Central memory CD8-positive, alpha-beta T cell (primary cell): ENCODE measurements at regions not wholly inside any gene's neighbourhood (a gene's known extent, or its start where the extent isn't known, plus 50 kb on each side); places are given as distances from the start of the nearest gene placed in this dataset.
"Not testable (repeated sequence)": the region's sequence is repeated elsewhere in the genome, so short reads cannot be mapped to it uniquely, and the experiment has no call there.

Source experiments
- ATAC-seq: fragments of 150-1000 bp; cut with Tn5 transposase; replicated peaks from 2 replicates; pipeline ENCODE4 v1.10.0; 2022; ENCODE audit warnings: mild to moderate bottlenecking, moderate FRiP score, moderate number of reproducible peaks; ENCODE audit not compliant: poor library complexity, severe bottlenecking; ENCODE audit errors: extremely low read depth
- DNase-seq, 2 donors: peaks; one replicate each; pipeline ENCODE4 v3.0.0; 2021; ENCODE audit warnings: low spot score in 2 of 2
- H3K27ac Mint-ChIP-seq: one replicate; pipeline ENCODE4 v1.8.0; 2022; ENCODE audit warnings: low read depth, mild to moderate bottlenecking, moderate library complexity, mixed read lengths
- H3K27me3 Mint-ChIP-seq: one replicate; pipeline ENCODE4 v1.8.0; 2022; ENCODE audit warnings: mixed read lengths
- H3K36me3 Mint-ChIP-seq: one replicate; pipeline ENCODE4 v1.8.0; 2022; ENCODE audit warnings: mild to moderate bottlenecking, moderate library complexity, mixed read lengths; ENCODE audit not compliant: insufficient read depth
- H3K4me1 Mint-ChIP-seq: one replicate; pipeline ENCODE4 v1.8.0; 2022; ENCODE audit warnings: mixed read lengths
- H3K4me3 Mint-ChIP-seq: one replicate; pipeline ENCODE4 v1.8.0; 2022; ENCODE audit warnings: mild to moderate bottlenecking, moderate library complexity, mixed read lengths
- H3K9me3 Mint-ChIP-seq: one replicate; pipeline ENCODE4 v1.8.0; 2022; ENCODE audit warnings: mixed read lengths

DNA sequence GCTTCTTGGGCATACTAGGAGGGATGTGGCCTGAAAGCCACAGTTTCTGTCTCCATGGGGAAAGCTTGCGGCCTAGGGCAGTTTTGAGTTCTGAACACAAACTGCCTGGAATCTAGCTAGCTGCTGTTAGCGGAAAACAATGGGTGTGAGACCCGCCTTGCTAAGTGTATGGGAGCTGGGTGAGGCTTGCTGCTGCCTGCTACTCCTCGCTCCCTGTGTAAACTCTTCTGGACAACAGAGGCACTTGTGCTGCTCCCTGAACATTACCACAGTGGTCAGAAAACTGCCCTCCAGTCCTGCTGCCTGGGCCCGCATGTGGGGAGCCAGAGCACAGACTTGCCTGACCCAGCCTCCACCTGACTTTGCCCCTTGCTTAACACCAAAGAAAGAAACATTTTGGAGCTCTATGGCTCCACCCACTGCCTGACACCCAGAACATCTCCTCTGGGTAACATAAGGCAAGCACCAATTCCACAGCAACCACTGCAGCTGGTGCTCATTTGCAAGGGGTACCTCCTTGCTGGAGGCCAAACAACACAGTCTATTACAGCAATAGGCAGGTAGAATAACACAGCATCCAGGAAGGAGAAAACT, 766.3 kb upstream of the RAG2 start:
- Mint-ChIP-seq H3K4me1 (no peaks in the 10 kb centered on the region), H3K9me3 (peaks cover 3% of the 10 kb centered on the region), H3K36me3 (no peaks in the 10 kb centered on the region), H3K4me3 (no peak overlapping the region), H3K27ac (no peak overlapping the region), H3K27me3 (no peaks in the 10 kb centered on the region)
- ATAC-seq = no peak
- no peak for DNase-seq

DNA sequence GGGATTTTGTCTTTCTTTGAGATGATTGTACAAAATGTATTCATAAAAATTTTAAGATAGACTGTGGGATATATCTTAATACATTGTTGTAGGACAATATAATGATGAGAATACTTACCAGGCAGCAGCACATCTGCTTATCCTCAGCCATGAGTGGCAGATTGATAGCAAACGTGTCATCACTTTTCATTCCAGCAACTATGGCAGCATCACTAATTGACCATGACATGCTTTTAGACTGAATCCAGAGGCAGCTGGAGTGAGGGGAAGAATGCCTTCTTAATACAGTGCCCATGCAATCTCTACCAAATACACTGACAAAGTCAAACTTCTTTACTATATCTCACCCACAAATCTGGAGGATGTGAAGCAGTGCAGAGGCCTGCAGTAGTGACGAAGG, 755.2 kb upstream of the RAG2 start:
- H3K36me3 Mint-ChIP-seq = no peaks in the 10 kb centered on the region
- peaks cover 15% of the 10 kb centered on the region for H3K9me3 Mint-ChIP-seq
- DNase-seq (no peak), ATAC-seq (no peak)
- no peak overlapping the region for H3K27ac Mint-ChIP-seq
- no peaks in the 10 kb centered on the region for H3K4me1 Mint-ChIP-seq
- no peak overlapping the region for H3K4me3 Mint-ChIP-seq
- no peaks in the 10 kb centered on the region for H3K27me3 Mint-ChIP-seq

DNA sequence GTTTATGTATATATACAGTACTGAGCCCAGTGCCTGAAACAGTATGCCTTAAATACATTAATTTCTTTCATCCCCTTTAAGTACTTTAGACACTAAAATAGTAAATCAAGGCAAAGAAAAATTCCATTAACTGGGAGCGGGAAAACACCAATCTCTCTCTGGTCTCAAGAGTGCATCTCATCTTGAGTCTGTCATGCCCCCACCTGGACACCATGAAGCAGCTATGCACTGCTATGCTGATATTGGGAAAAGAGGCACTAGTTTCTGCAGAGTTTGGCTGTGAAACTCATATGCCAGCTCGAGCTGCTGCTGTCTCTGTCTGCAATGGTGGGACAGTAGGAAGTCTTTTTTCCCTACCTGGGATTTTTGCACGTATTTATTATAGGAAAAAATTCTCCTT, 754.4 kb upstream of the RAG2 start:
- no peaks in the 10 kb centered on the region for H3K27me3 Mint-ChIP-seq
- no peaks in the 10 kb centered on the region for H3K36me3 Mint-ChIP-seq
- no peak overlapping the region for H3K4me3 Mint-ChIP-seq
- H3K27ac Mint-ChIP-seq = no peak overlapping the region
- H3K9me3 Mint-ChIP-seq = peaks cover 10% of the 10 kb centered on the region
- DNase-seq = no peak
- H3K4me1 Mint-ChIP-seq = no peaks in the 10 kb centered on the region
- ATAC-seq = no peak

DNA sequence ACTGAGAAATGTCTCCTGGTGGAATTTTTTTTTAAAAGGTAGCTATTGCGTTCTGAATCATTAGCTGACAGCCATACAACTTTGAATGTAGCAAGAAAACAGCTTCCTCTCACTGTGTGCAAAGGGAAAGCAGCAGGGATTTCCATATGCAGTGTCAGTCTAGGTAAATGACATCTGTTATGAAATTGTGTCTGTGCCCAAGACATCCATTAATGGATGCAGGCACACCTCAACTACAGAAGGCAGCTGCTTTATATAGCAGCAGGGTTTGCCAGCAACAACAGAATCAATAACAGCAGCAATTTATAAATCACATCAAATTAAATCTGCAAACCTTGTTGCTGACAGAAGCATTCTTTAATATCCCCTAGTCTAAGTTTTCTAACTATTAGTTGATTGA, 745.3 kb upstream of the RAG2 start:
- Mint-ChIP-seq H3K27me3 (no peaks in the 10 kb centered on the region), H3K9me3 (peaks cover 10% of the 10 kb centered on the region), H3K27ac (no peak overlapping the region), H3K36me3 (no peaks in the 10 kb centered on the region), H3K4me3 (no peak overlapping the region), H3K4me1 (no peaks in the 10 kb centered on the region)
- ATAC-seq (no peak), DNase-seq (no peak)

DNA sequence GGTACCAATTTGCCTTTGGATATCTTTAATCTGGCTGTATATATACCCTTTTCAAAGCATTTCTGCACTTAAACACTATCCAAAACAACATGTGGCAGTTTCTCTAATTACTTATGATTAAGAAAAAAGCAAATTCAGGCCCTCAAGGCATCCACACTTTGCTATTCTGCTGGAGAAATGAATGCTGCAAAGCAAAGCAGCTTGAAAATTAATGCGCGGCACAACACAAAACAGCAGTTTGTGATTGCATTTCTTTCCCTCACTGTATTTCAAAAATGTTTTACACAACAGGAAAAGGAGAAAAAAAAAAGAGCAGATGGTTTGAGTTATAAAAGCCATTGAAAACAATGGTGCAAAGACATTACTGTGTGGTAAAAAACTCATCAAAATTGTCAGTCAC, 738.4 kb upstream of the RAG2 start:
- H3K4me3 Mint-ChIP-seq = no peak overlapping the region
- no peak for ATAC-seq
- H3K27ac Mint-ChIP-seq = no peak overlapping the region
- peaks cover 6% of the 10 kb centered on the region for H3K9me3 Mint-ChIP-seq
- H3K4me1 Mint-ChIP-seq = no peaks in the 10 kb centered on the region
- no peaks in the 10 kb centered on the region for H3K27me3 Mint-ChIP-seq
- DNase-seq = no peak
- no peaks in the 10 kb centered on the region for H3K36me3 Mint-ChIP-seq

DNA sequence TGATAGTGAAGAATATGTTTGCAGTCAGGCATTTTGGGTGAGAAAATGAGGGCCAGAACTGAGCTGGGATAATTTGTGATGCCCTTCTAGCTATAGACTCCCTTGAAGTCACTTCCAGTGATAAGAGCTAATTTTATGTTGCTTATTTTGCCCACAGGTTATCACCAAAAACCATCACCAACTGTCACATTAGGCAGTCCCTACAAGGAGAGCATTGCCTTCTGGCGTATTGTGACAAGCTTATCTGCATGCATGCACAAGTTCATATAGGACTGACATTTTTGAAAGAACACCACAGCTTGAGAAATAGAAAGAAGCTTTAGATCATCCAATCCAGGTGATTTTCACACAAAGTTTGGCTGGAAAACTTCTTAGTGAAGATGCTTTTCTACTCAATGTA, 735.3 kb upstream of the RAG2 start:
- ATAC-seq (no peak), DNase-seq (no peak)
- Mint-ChIP-seq H3K4me3 (no peak overlapping the region), H3K27ac (no peak overlapping the region), H3K27me3 (no peaks in the 10 kb centered on the region), H3K36me3 (no peaks in the 10 kb centered on the region), H3K9me3 (peaks cover 12% of the 10 kb centered on the region), H3K4me1 (no peaks in the 10 kb centered on the region)

DNA sequence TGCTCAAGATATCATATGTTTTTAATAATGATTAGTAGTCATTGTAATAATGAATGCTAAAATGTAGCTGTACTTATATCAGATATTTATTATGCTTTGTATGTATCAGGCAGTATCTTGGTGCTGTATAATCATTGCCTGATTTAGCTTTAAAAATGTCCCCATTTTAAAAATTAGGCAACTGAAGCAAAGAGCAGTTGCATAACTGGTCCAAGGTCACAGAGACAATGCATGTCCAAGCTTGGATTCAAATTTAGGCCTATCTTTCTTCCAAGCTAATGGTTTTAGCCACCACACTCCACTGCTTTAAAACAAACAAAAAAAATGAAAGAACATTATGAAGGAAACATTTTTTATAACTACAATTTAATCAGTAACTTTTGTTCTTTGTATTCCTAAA, 725.8 kb upstream of the RAG2 start:
- Mint-ChIP-seq H3K36me3 (peaks cover 3% of the 10 kb centered on the region), H3K4me3 (no peak overlapping the region), H3K27me3 (no peaks in the 10 kb centered on the region)

DNA sequence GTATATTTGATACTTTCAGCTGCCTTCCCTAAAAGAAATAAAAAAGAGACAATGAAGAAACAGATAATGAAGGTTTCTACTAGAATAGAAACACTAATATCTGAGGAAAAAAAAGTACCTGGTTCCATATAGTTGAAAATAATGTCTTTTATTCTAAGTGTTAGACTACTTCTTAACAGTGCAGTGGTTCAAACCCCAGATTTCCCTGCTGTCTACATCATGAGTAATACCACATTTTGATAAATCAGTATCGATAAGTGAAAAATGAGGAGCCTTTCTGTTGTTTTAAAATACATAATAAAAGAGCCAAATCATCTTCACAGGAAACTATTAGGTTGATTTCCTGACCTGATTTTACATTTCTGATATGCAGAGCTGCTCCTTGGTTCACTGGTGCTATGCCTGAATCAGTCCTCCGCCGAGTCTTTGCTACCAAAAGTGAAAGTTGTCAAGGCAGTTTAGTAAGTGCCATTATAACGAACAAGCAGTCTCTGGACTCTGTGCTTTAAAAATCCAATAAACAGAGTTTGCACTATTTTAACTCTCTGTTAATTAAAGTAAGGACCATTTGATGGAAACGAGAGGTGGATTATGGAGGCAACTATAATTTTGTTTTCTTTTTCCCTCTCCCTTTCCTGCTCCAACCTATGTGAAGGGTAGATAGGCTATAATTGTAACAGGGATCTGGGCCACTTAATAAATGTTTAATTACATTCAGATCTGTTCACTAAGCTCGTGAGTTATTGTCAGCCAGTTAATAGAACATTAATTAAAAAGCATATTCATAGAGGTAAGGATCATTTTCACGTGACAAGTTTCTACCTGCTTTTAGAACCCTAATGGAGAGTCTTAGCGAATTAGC, 724.5 kb upstream of the RAG2 start:
- H3K9me3 Mint-ChIP-seq = peaks cover 25% of the 10 kb centered on the region
- ATAC-seq = no peak
- peaks cover 3% of the 10 kb centered on the region for H3K36me3 Mint-ChIP-seq
- no peak overlapping the region for H3K27ac Mint-ChIP-seq
- no peak for DNase-seq
- no peak overlapping the region for H3K4me3 Mint-ChIP-seq
- H3K27me3 Mint-ChIP-seq = no peaks in the 10 kb centered on the region
- H3K4me1 Mint-ChIP-seq = no peaks in the 10 kb centered on the region

More for the DNA sequence above, 725.8 kb upstream of the RAG2 start:
- Mint-ChIP-seq H3K27ac (no peak overlapping the region), H3K4me1 (no peaks in the 10 kb centered on the region), H3K9me3 (peaks cover 28% of the 10 kb centered on the region)
- DNase-seq = no peak
- no peak for ATAC-seq

DNA sequence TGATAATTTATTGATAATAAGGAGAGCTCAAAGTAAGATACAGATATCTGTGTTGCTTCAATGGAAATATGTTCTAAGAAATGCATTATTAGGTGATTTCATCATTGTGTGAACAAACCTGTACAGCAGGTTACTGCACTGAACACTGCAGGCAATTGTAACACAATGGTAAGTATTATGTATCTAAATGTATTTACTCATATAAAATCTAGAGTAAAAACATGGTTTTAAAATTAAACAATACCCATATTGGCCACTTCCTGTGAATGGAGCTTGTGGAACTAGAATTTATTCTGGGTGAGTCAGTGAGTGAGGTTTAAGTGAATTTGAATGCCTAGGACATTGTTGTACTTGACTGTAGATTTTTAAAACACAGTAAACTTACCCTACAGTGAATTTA, 722.9 kb upstream of the RAG2 start:
- Mint-ChIP-seq H3K27ac (no peak overlapping the region), H3K4me1 (no peaks in the 10 kb centered on the region), H3K4me3 (no peak overlapping the region), H3K36me3 (peaks cover 3% of the 10 kb centered on the region), H3K27me3 (no peaks in the 10 kb centered on the region), H3K9me3 (peaks cover 16% of the 10 kb centered on the region)
- DNase-seq = no peak
- no peak for ATAC-seq

DNA sequence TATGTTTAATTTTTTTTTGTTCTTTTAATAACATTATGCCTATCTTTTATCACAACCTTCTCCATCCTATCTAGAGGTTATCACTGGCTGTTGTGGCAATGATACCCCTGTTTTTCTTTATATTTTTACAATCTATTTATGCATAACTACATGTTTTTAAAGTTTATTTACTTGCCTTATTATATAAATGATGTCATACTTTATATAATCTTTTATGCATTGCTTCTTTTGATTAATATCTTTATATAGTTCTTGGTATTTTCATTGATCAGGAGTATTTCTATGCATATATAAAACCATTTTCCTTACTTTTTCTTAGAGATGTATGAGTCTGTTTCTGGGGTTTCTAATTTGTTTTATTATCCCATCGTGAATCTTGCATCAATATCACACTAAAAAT, 719.8 kb upstream of the RAG2 start:
- H3K4me3 Mint-ChIP-seq = no peak overlapping the region
- H3K27me3 Mint-ChIP-seq = no peaks in the 10 kb centered on the region
- H3K4me1 Mint-ChIP-seq = no peaks in the 10 kb centered on the region
- peaks cover 8% of the 10 kb centered on the region for H3K9me3 Mint-ChIP-seq
- no peak overlapping the region for H3K27ac Mint-ChIP-seq
- DNase-seq (no peak), ATAC-seq (no peak)
- no peaks in the 10 kb centered on the region for H3K36me3 Mint-ChIP-seq

DNA sequence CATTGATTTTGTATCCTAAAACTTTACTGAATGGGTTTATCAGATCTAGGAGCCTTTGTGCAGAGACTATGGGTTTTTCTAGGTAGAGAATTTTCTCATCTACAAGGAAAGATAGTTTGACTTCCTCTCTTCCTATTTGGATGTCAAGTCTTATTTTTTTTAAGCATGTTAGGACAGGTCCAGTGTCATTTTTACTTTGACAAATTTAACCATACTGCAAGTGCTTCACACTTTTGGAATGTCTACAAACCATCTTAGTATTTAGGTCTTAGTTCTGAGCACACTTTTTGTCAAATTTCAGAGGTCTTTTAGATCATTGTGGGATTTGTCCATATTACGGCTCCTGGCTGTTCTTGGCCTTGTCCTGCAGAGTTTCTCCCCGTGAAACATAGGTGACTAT, 715.2 kb upstream of the RAG2 start:
- ATAC-seq (no peak), DNase-seq (no peak)
- H3K27ac Mint-ChIP-seq = no peak overlapping the region
- H3K9me3 Mint-ChIP-seq = peaks cover 15% of the 10 kb centered on the region
- H3K36me3 Mint-ChIP-seq = no peaks in the 10 kb centered on the region
- H3K4me1 Mint-ChIP-seq = no peaks in the 10 kb centered on the region
- H3K4me3 Mint-ChIP-seq = no peak overlapping the region
- no peaks in the 10 kb centered on the region for H3K27me3 Mint-ChIP-seq

DNA sequence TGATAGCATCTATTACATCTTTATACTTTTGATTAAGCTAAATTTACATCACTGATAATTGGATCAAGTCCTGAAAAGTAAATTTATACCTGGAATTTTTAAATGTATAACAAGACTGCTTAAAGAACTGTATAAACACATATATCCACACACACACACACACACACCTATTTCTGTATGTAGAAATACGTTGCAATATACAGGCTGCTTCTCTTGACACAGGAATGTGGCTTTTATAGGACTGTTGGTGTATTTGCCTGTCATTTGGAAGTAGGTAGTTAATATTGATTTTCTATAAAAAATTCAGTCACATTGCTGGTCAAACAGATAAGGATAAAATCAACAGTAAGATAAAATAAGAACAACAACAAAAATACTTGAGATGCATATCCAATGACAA, 708.5 kb upstream of the RAG2 start:
- no peak overlapping the region for H3K4me3 Mint-ChIP-seq
- ATAC-seq = no peak
- no peak for DNase-seq
- H3K27ac Mint-ChIP-seq = no peak overlapping the region
- H3K36me3 Mint-ChIP-seq = no peaks in the 10 kb centered on the region
- no peaks in the 10 kb centered on the region for H3K4me1 Mint-ChIP-seq
- peaks cover 17% of the 10 kb centered on the region for H3K9me3 Mint-ChIP-seq
- H3K27me3 Mint-ChIP-seq = no peaks in the 10 kb centered on the region

DNA sequence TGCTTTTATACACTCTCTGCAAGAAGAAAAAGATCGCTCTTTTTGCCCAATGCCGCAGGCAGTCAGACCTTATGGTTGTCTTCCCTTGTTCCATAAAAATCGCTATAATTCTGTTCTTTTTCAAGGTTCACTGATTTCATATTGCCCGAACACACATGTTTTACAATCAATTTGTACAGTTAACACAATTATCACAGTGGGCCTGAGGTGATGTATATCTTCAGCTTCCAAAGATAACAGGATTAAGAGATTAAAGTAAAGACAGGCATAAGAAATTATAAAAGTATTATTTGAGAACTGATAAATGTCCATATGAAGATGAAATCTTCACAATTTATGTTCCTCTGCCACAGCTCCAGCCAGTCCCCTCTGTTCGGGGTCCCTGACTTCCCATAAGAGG, 703.4 kb upstream of the RAG2 start:
- H3K4me1 Mint-ChIP-seq, DNase-seq, H3K27ac Mint-ChIP-seq, H3K36me3 Mint-ChIP-seq, ATAC-seq, H3K27me3 Mint-ChIP-seq, H3K4me3 Mint-ChIP-seq: not testable (repeated sequence)
- H3K9me3 Mint-ChIP-seq = peaks cover 30% of the 10 kb centered on the region
